Stimulated activated memory B cell treated with anti-CD40 and anti-IgM and Interleukin-4, amounts not matched to agents 10 μg/mL and 1 μg/mL and 100 μg/mL, for 72 hours (primary cell): ENCODE measurements at regions not wholly inside any gene's neighbourhood (a gene's known extent, or its start where the extent isn't known, plus 50 kb on each side); places are given as distances from the start of the nearest gene placed in this dataset.

Experiments used
- ATAC-seq: fragments of 150-1000 bp; cut with Tn5 transposase; 2 replicates; pipeline ENCODE4 v1.10.0; 2021
- H3K27ac Mint-ChIP-seq: one replicate; pipeline ENCODE4 v1.8.0; 2022; ENCODE audit warnings: mild to moderate bottlenecking, mixed read lengths
- H3K27me3 Mint-ChIP-seq: one replicate; pipeline ENCODE4 v1.8.0; 2022; ENCODE audit warnings: mixed read lengths
- H3K36me3 Mint-ChIP-seq: one replicate; pipeline ENCODE4 v1.8.0; 2022; ENCODE audit warnings: mixed read lengths
- H3K4me1 Mint-ChIP-seq: one replicate; pipeline ENCODE4 v1.8.0; 2022; ENCODE audit warnings: mixed read lengths
- H3K4me3 Mint-ChIP-seq: one replicate; pipeline ENCODE4 v1.8.0; 2022; ENCODE audit warnings: mild to moderate bottlenecking, moderate library complexity, mixed read lengths
- H3K9me3 Mint-ChIP-seq: one replicate; pipeline ENCODE4 v1.8.0; 2022; ENCODE audit warnings: mixed read lengths

DNA sequence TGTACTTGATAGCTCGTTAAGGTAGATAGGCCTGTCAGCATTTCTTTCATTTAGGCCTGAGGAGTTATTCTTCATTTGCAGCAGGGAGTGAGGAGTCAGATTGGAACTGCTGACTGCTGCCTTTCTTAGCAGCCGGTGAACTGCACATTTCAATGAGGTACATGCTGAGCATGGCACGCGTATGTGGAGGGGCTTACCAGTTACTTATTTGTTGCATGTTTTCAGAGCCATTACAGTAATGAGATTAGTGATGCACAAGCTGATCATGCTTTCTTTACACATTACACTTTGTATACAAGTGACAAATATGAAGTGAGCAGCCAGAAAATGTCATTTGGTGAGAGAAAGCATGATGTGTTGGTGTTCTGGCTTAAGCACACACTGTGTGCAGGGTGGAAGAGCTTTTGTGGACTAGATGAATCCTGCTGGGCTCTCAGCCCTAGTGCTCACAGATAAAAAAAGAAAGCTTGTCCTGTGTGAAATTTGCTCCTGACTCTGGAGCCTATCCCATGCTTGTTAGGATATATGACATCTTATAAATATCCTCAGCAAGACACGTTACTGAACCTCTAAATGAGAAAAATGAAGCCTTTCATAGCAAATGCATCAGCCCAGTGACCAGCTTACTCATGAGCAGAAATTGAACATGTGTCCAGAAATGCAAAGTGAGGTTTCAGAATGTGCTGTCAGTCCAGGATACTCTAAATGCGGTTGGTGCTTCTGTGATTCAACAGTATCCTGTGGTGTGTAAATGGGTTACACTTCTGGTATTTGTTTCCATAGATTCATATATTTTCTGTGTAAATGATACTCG is 574.7 kb upstream of the ADGRL2 start:
- H3K36me3 Mint-ChIP-seq, result no peaks in the 10 kb centered on the region
- H3K4me1 Mint-ChIP-seq, result no peaks in the 10 kb centered on the region
- no peaks in the 10 kb centered on the region for H3K27me3 Mint-ChIP-seq
- no peak overlapping the region for H3K4me3 Mint-ChIP-seq
- peaks cover 2% of the 10 kb centered on the region for H3K9me3 Mint-ChIP-seq
- no peak for ATAC-seq
- no peak overlapping the region for H3K27ac Mint-ChIP-seq

DNA sequence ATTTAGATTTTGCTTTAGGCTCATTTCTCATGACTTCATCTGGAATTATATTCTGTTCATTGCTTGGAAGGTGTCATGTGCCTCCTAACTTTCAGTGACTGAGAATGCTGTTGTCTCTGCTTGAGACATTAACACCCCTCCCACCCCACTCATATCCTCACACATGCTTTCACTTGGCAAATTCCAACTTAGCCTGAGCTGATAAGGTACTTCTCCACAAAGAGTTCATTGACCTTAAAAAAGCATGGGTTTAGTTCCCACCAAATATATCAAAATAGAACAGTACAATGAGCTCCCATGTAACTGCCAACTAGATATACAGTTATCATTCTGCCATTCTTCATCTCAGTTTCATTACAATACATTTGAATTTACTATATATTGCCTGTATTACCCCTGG is 576.5 kb upstream of the ADGRL2 start:
- Mint-ChIP-seq H3K4me3 (no peak overlapping the region), H3K27ac (no peak overlapping the region), H3K36me3 (no peaks in the 10 kb centered on the region), H3K27me3 (no peaks in the 10 kb centered on the region), H3K9me3 (peaks cover 2% of the 10 kb centered on the region), H3K4me1 (no peaks in the 10 kb centered on the region)
- no peak for ATAC-seq

DNA sequence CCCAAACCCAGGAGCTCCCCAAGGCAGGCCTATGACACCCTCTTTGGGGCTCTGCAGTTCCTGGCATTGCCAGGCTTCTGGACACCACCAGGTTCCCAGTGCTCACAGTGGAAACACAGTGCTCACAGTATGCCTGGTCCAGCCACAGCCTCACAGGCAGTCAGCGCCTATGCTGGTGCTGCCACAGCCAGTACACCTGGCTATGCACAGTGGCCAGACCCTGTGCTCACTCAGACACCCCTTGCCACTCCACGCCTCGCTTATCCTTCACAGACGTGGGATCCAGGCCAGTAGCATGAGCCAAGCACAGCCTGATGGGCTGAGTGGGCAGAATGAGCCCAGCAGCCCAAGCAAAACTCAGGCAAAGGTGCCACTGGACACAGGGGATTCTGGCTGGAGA is 579.2 kb upstream of the ADGRL2 start:
- H3K36me3 Mint-ChIP-seq, result no peaks in the 10 kb centered on the region
- H3K27ac Mint-ChIP-seq, result no peak overlapping the region
- no peaks in the 10 kb centered on the region for H3K4me1 Mint-ChIP-seq
- no peak overlapping the region for H3K4me3 Mint-ChIP-seq
- no peaks in the 10 kb centered on the region for H3K27me3 Mint-ChIP-seq
- ATAC-seq, result peak; percentile 47
- H3K9me3 Mint-ChIP-seq, result peaks cover 2% of the 10 kb centered on the region

DNA sequence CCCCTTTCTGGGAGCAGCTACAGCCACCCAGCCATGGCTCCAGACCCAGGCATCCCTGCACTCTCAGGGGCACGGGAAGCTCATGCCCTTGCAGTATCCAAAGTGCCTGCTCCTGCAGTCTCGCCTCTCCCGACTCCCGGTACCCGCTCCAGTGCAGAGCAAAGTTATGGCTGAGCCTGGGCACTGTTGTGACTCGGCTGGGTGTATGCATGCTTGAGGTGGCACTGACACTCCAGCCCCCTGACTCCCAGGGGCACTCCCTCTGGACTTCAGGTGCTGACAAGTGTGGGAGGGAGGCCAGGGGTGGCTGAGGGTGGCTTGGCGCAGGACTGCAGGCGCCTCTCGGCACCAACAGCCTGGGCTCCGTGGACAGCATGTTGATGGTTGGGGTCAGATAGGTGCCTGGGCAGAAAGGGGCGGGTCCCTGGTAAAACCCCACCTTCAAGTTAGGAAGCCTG is 580.1 kb upstream of the ADGRL2 start:
- H3K27ac Mint-ChIP-seq, result no peak overlapping the region
- ATAC-seq, result peak; percentile 24
- H3K4me3 Mint-ChIP-seq, result no peak overlapping the region
- H3K36me3 Mint-ChIP-seq, result no peaks in the 10 kb centered on the region
- no peaks in the 10 kb centered on the region for H3K27me3 Mint-ChIP-seq
- peaks cover 2% of the 10 kb centered on the region for H3K9me3 Mint-ChIP-seq
- H3K4me1 Mint-ChIP-seq, result no peaks in the 10 kb centered on the region

DNA sequence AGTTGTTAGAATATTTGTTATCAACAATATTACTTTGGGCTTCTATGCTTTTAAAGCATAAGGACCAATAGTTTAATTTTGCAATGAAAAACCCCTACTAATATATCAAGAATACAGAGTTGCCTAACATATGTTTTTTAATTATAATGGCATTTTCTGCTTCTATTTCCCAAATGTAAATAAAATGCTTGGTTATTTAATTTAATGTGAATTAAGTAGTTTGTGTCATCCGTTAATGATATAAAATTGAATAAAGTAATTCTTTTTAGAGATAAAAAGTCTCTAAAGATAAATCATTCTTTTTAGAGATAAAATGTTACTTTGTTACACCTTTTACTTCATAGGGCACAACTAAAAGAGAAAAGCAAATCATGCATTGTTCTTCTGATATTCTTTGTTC is 583.7 kb upstream of the ADGRL2 start:
- no peaks in the 10 kb centered on the region for H3K36me3 Mint-ChIP-seq
- ATAC-seq, result no peak
- peaks cover 2% of the 10 kb centered on the region for H3K9me3 Mint-ChIP-seq
- H3K4me1 Mint-ChIP-seq, result no peaks in the 10 kb centered on the region
- H3K4me3 Mint-ChIP-seq, result no peak overlapping the region
- no peaks in the 10 kb centered on the region for H3K27me3 Mint-ChIP-seq
- H3K27ac Mint-ChIP-seq, result no peak overlapping the region

DNA sequence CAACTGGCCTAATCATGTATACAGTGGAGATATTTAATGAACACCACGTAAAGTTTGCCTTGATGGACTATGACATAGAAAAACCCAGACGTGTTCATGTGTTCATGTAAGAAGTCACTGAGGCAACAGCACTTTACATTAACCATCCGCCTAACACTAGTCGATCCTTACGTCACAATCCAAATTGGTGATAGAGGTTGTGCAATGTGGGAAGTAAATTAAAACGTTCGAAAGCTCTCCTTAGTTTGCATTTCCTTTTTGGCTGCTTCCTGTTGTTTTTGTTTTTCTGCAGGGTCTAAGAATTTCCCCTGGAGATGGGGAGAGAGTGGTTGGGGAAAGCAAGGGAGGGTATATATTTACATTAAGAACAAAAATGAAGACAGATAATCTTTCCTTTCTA is 587.5 kb upstream of the ADGRL2 start:
- H3K9me3 Mint-ChIP-seq, result no peaks in the 10 kb centered on the region
- H3K4me3 Mint-ChIP-seq, result no peak overlapping the region
- H3K4me1 Mint-ChIP-seq, result no peaks in the 10 kb centered on the region
- no peak overlapping the region for H3K27ac Mint-ChIP-seq
- ATAC-seq, result no peak
- H3K27me3 Mint-ChIP-seq, result no peaks in the 10 kb centered on the region
- H3K36me3 Mint-ChIP-seq, result no peaks in the 10 kb centered on the region

DNA sequence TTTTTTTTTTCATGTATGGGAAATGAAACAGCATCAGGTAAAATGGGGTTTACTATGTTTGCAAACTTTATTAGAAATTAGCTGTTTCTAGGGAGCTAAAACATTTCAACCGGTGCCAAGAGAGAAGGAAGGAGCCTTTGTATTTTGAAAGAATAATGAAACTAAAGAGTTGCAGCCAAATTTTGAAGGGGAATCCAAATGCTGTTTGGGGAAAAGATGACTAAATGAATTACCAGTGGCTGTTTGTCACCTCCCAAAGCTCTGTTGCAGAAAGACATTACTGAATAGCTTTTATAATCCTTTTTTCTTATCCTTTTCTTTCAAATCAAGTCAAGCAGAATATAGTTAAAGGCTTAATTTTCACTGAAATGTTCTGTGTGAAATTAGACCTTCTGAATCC is 591.3 kb upstream of the ADGRL2 start:
- Mint-ChIP-seq H3K4me1 (no peaks in the 10 kb centered on the region), H3K27me3 (no peaks in the 10 kb centered on the region)

DNA sequence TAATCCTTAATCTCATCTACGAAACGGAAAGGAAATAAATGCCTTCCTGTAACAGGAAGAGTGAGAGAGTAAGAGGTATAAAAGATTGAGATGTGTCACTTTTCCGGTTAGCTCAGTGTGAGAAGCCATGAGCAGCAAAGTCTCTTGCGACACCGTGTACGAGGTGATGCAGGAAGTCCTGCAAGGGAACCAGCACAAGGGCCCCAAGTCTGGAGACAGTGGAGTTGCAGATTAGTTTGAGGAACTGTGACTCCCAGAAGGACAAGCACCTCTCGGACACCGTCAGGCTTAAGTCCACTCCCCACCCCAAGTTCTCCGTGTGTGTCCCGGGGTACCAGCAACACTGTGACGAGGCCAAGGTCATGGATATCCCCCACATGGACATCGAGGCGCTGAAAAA is 592.3 kb upstream of the ADGRL2 start:
- no peak overlapping the region for H3K27ac Mint-ChIP-seq
- H3K4me1 Mint-ChIP-seq, result no peaks in the 10 kb centered on the region
- ATAC-seq, result no peak
- H3K36me3 Mint-ChIP-seq, result no peaks in the 10 kb centered on the region
- H3K27me3 Mint-ChIP-seq, result no peaks in the 10 kb centered on the region
- no peaks in the 10 kb centered on the region for H3K9me3 Mint-ChIP-seq
- H3K4me3 Mint-ChIP-seq, result no peak overlapping the region

More for the DNA sequence above, 591.3 kb upstream of the ADGRL2 start:
- Mint-ChIP-seq H3K9me3 (no peaks in the 10 kb centered on the region), H3K27ac (no peak overlapping the region), H3K4me3 (no peak overlapping the region), H3K36me3 (no peaks in the 10 kb centered on the region)
- ATAC-seq, result no peak

DNA sequence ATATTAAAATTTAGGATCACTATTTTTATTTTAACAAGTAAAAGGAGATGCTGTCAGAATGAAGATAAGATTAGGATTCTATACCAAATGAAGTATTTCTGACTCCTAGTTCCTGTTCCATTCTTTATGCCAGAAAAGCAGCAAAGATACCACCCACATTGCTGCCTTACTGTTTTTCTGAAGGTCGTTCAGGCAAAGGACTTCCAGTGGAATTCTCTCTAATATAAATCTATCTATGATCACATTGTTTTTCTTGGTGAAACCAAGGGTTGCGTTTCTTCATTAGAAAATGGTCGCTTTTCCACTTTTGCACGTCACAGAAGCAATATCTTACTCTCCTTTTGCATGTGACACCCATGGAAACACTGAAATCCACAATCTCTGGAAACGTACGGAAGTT is 594.8 kb upstream of the ADGRL2 start:
- Mint-ChIP-seq H3K27ac (no peak overlapping the region), H3K4me1 (no peaks in the 10 kb centered on the region), H3K27me3 (no peaks in the 10 kb centered on the region), H3K36me3 (no peaks in the 10 kb centered on the region), H3K4me3 (no peak overlapping the region), H3K9me3 (no peaks in the 10 kb centered on the region)
- ATAC-seq, result no peak

DNA sequence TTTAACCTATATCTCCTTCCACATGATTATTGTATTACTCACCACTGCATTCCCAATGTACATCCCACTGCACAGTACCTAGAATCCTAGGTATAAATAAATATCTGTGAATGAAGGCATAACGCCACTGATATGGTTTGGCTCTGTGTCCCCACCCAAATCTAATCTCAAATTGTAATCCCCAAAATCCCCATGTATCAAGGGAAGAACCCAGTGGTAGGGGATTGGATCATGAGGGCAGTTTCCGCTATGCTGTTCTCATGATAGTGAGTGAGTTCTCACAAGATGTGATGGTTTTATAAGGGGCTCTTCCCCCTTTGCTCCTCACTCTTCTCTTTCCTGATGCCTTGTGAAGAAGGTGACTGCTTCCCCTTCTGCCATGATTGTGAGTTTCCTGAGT is 599.0 kb upstream of the ADGRL2 start:
- H3K36me3 Mint-ChIP-seq, result no peaks in the 10 kb centered on the region
- H3K4me1 Mint-ChIP-seq, result no peaks in the 10 kb centered on the region
- no peak overlapping the region for H3K27ac Mint-ChIP-seq
- peaks cover 3% of the 10 kb centered on the region for H3K9me3 Mint-ChIP-seq
- H3K4me3 Mint-ChIP-seq, result no peak overlapping the region
- no peaks in the 10 kb centered on the region for H3K27me3 Mint-ChIP-seq
- ATAC-seq, result no peak

DNA sequence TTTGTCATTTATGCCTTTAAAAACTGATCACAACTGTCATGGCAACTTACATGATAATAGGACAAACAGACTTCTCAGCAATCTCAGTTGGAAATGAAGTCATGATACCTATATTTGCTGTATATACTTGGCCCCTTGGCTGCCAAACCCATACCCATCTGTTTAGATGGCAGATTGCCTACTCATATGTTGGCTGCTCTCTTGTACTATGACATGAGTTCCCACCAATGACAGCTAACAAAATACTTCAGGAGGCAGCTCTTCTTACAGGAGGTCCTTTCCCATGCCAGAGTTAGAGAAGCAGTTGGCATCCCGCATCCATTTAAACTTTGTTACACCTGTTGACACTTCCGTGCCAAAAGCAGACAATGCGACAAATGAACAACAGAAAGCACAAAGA is 603.1 kb upstream of the ADGRL2 start:
- H3K27me3 Mint-ChIP-seq, result no peaks in the 10 kb centered on the region
- ATAC-seq, result no peak
- H3K36me3 Mint-ChIP-seq, result no peaks in the 10 kb centered on the region
- peaks cover 3% of the 10 kb centered on the region for H3K9me3 Mint-ChIP-seq
- no peak overlapping the region for H3K27ac Mint-ChIP-seq
- no peaks in the 10 kb centered on the region for H3K4me1 Mint-ChIP-seq
- H3K4me3 Mint-ChIP-seq, result no peak overlapping the region

DNA sequence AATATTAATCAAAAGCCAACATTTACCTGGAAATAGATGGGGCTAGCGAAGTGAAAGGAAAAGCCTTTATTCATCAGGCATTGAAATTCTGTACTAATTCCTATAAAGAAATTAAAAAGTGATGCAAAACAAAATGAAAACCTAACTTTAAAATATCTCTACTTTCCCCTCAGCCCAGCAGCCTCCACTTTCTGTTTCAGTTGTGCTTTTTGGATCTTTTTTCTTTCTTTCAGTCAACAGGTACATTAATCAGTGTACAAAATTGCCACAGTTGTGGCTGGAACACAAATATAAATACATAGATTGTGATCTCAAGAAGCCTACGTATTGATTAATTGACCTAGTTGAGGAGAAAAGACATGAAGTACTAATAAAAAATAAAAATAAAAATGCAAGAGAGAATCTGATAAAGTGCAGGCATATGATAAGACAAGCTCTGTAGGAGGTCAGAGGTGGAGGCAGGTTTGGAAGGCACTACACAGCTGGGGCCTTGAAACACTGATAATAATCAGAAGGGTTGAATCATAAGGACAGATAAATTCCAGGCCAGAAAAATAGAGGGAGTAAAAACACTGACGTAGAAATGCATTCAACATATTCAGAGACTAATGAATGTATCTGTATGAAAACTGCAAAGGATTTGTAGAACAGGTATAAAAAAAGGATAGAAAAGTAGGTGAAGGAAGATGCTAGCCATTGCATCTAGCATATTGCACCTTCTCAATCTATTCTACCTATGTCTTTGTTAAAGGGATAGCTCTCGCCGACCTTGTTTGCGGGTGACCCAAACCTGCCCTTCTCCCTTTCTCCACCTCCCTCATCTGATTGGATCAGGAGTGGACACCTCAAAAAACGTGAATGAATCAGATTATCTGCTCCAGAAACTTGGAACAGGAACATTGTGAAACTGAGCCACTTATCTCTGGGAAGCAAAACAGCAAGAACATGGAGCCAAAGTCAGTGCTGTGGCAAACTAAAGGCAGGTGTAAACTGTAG is 607.8 kb upstream of the ADGRL2 start:
- Mint-ChIP-seq H3K36me3 (no peaks in the 10 kb centered on the region), H3K4me3 (no peak overlapping the region), H3K9me3 (no peaks in the 10 kb centered on the region), H3K4me1 (no peaks in the 10 kb centered on the region), H3K27me3 (no peaks in the 10 kb centered on the region), H3K27ac (no peak overlapping the region)
- ATAC-seq, result no peak

DNA sequence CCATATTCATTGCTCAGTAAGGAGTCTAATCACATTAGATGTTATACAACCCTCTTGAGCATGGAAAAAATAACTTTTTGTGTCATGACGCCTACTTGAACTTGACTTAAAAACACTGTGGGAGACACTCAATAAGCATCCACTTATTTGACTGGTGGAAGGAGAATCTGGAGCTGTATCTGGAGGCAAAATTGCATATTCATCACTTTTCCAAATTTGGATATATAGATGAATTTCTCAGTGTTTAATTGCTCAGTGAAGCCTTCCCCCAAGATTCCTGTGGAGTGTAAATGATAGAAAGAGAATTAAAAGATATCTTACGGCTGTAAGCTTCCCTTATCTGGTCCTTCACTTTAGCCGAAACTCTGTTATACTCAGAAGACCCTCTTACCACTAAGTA is 610.7 kb upstream of the ADGRL2 start:
- no peaks in the 10 kb centered on the region for H3K9me3 Mint-ChIP-seq
- no peak overlapping the region for H3K4me3 Mint-ChIP-seq
- no peak for ATAC-seq
- no peaks in the 10 kb centered on the region for H3K27me3 Mint-ChIP-seq
- H3K4me1 Mint-ChIP-seq, result no peaks in the 10 kb centered on the region
- no peak overlapping the region for H3K27ac Mint-ChIP-seq
- H3K36me3 Mint-ChIP-seq, result no peaks in the 10 kb centered on the region

DNA sequence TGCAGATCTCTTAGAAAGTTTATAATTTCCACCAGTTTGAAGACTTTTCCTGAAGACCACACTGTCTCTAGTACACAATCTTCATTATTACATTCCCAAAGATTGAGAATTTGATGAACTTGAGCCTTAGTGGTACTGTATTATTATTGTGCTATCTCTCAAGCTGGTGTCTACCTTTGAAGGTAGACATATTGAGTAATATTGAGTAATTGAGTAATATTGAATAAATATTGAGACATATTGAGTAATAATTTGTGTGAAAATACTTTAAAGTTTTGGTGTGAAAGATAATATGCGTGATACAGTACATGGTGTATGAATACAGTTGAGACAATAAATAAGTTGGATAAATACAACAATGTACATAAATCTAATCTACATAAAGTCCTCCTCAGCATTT is 613.1 kb upstream of the ADGRL2 start:
- H3K36me3 Mint-ChIP-seq, result no peaks in the 10 kb centered on the region
- no peaks in the 10 kb centered on the region for H3K4me1 Mint-ChIP-seq
- ATAC-seq, result no peak
- H3K27ac Mint-ChIP-seq, result no peak overlapping the region
- H3K27me3 Mint-ChIP-seq, result no peaks in the 10 kb centered on the region
- no peak overlapping the region for H3K4me3 Mint-ChIP-seq
- no peaks in the 10 kb centered on the region for H3K9me3 Mint-ChIP-seq

DNA sequence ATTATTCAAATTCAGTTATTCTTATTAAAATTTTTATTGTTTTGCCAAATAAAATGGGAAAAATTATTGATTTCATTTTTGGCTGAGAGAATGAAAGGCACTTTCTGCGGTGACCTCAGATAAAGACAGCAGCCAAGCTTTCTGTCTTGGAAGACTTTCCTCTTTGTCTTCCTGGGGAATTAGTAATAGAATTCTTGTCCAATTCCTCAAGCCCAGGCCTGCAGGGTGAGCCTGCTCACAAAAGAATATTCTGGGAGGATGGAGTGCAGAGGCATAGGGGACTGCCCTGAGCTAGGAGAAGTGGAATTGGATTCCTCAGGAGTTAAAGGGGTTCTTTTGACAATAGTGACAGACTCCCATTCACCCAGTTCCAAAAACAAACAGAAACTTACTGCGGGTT is 614.5 kb upstream of the ADGRL2 start:
- no peaks in the 10 kb centered on the region for H3K9me3 Mint-ChIP-seq
- no peaks in the 10 kb centered on the region for H3K27me3 Mint-ChIP-seq
- no peak overlapping the region for H3K27ac Mint-ChIP-seq
- H3K4me1 Mint-ChIP-seq, result no peaks in the 10 kb centered on the region
- H3K36me3 Mint-ChIP-seq, result no peaks in the 10 kb centered on the region
- ATAC-seq, result no peak
- no peak overlapping the region for H3K4me3 Mint-ChIP-seq

DNA sequence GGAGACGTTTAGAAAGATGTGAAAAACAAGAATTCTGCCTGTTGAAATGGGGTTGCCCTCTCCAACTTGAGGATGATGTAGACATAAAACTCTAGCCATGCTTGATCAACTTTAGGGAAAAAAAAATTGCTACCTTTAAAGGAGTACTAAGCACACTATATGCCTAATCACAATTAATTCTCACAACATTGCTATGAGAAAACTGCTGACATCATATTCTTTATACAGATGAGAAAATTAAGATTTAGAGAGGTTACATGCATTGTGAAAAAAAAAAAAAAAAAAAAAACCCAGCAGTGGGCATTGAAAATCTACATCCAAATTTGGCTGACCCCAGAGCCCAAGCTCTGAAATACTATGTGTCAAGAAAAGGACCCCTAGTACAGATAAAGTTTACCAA is 617.2 kb upstream of the ADGRL2 start:
- Mint-ChIP-seq H3K9me3 (peaks cover 2% of the 10 kb centered on the region), H3K4me3 (no peak overlapping the region), H3K36me3 (no peaks in the 10 kb centered on the region), H3K4me1 (no peaks in the 10 kb centered on the region), H3K27ac (no peak overlapping the region), H3K27me3 (no peaks in the 10 kb centered on the region)
- no peak for ATAC-seq
